ENCODE measurements at regions not wholly inside any gene's neighbourhood (a gene's known extent, or its start where the extent isn't known, plus 50 kb on each side); places are given as distances from the start of the nearest gene placed in this dataset.

DNA sequence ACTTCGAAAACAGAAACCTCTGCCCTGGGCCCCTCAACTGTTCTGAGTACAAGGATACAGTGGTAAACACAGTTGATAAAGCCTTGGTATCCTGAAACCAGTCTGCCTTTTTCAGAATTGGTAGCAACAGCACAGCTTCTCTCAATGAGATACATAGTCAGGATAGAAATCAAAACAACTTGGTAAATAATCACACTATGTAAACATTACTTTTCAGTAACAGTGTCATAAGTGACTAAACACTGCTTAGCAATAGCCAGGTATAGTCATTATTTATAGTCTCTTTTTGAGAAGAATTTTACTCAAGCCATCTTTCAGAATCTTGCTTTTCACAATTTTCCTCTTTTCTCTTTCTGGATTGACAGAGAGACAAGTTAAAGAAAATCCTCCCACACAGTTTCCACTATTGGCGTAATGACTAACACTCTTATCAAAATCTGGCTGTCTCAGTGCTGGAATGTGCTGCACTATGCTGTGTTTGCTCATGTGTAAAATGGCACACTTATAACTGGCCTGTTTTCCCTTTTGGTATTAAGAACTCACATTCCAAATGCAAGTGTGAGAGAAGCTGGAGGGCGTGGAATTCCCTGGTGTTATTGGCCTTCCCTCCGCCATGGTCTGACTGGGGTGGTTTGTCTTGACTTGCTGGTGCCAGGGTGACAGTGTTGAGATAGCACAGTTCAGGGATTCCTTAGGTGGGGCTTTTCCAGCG, 368.8 kb downstream of the TDRD3 start:
- Histone ChIP-seq H3K4me3 (no peak overlapping the region), H3K27ac (no peak overlapping the region), H3K9me3 (no peaks in the 10 kb centered on the region), H3K36me3 (no peaks in the 10 kb centered on the region), H3K27me3 (no peaks in the 10 kb centered on the region), H3K4me1 (no peaks in the 10 kb centered on the region)
- in situ Hi-C loops (cut with MboI; ENCODE audit: low sequenced_read_pairs in 4 of 4) = no loop called here
- ATAC-seq (no peak), DNase-seq (no peak)
- TF ChIP-seq POLR2A (IDR thresholded peaks at IDR 0.05) = no peak
- TF ChIP-seq, protein P1, sequence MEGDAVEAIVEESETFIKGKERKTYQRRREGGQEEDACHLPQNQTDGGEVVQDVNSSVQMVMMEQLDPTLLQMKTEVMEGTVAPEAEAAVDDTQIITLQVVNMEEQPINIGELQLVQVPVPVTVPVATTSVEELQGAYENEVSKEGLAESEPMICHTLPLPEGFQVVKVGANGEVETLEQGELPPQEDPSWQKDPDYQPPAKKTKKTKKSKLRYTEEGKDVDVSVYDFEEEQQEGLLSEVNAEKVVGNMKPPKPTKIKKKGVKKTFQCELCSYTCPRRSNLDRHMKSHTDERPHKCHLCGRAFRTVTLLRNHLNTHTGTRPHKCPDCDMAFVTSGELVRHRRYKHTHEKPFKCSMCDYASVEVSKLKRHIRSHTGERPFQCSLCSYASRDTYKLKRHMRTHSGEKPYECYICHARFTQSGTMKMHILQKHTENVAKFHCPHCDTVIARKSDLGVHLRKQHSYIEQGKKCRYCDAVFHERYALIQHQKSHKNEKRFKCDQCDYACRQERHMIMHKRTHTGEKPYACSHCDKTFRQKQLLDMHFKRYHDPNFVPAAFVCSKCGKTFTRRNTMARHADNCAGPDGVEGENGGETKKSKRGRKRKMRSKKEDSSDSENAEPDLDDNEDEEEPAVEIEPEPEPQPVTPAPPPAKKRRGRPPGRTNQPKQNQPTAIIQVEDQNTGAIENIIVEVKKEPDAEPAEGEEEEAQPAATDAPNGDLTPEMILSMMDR (IDR thresholded peaks at IDR 0.05 in 4 of 5, conservative IDR thresholded peaks at IDR 0.05 in 1 of 5) = no peak
- intact Hi-C loops (cut with DNase I; ENCODE audit: low total_unique reads) = no loop called here

DNA sequence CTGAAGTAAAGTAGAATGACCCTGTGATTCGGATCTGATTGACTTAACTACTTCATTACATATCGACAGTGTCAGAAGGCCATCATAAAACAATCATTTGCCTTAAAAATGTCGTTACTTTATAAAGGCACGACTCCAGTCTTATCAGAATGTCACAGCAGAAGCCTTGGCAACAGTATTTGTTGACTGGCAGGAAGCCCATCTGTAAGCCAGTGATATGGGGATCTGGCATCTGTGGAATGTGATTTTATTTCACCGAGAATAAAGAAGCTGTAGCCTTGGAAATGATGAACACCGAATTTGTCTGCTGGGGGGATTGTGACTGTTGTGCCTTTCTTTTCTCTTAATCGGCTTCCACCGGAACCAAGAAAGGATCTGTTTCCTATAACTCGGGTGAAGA, 362.5 kb downstream of the TDRD3 start:
- Histone ChIP-seq H3K9me3 (no peaks in the 10 kb centered on the region), H3K4me3 (no peak overlapping the region), H3K27ac (no peak overlapping the region), H3K36me3 (no peaks in the 10 kb centered on the region), H3K4me1 (no peaks in the 10 kb centered on the region), H3K27me3 (no peaks in the 10 kb centered on the region)
- intact Hi-C loops (cut with DNase I; ENCODE audit: low total_unique reads) = no loop called here
- TF ChIP-seq, protein P1 (IDR thresholded peaks at IDR 0.05 in 4 of 5, conservative IDR thresholded peaks at IDR 0.05 in 1 of 5) = no peak
- TF ChIP-seq POLR2A (IDR thresholded peaks at IDR 0.05) = no peak
- no peak for DNase-seq
- in situ Hi-C loops (cut with MboI; ENCODE audit: low sequenced_read_pairs in 4 of 4) = no loop called here
- ATAC-seq = no peak

DNA sequence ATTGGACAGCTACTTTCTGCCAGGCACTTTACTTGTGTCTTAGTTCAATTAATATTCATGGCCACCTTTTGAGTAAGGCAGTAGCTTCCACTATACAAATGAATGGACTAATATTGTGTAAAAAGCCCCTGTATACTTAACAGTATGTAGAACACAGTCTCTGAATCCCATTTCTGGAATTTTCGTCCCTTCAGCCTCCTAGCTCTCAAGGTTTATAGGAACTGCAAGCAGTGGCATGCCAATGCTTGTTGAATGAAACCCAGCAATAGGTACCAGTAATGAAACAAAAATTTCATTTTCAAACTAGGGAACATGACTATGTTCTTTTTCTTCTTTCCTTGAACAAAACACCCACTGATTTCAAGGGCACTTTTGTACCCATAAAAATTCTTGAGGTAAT, 361.6 kb downstream of the TDRD3 start:
- no peak for ATAC-seq
- Histone ChIP-seq H3K36me3 (no peaks in the 10 kb centered on the region), H3K9me3 (no peaks in the 10 kb centered on the region), H3K27me3 (no peaks in the 10 kb centered on the region), H3K4me3 (no peak overlapping the region), H3K27ac (no peak overlapping the region), H3K4me1 (no peaks in the 10 kb centered on the region)
- DNase-seq = no peak
- in situ Hi-C loops (cut with MboI; ENCODE audit: low sequenced_read_pairs in 4 of 4) (no loop called here), intact Hi-C loops (cut with DNase I; ENCODE audit: low total_unique reads) (no loop called here)
- TF ChIP-seq, protein P1 (IDR thresholded peaks at IDR 0.05 in 4 of 5, conservative IDR thresholded peaks at IDR 0.05 in 1 of 5) = no peak
- TF ChIP-seq POLR2A (IDR thresholded peaks at IDR 0.05) = no peak

DNA sequence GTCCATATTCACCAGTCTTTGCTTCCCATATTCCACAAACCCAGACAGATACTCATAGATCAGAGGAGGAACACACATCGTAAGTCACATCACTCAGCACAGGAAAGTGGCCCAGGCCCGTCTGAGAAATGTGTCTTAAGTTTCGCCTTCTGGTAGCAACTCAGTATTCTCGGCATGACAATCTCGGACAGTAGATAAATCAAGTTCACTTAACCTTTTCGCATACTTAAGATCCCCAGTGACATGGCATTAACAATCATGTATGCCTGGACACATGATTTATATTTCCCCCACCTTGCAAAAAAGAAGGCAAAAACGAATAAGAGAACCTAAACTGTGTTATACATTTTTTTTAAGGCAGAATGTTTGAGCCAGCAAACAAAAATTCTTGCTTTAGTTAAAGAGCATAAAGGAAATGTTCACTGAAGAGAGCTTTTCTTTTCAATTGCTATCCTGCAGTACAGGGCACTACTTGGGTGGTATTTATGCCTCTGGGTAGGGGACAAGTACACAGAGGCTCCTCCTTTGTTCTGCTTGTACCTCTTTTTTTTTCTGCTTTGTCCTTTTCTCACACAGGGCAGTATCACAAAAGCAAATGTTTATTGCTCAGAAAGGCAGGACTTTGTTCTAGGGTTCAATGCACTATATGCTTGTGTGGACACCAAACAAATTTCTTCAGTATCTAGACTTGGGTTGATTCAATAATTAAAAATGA, 360.6 kb downstream of the TDRD3 start:
- Histone ChIP-seq H3K27ac (no peak overlapping the region), H3K9me3 (no peaks in the 10 kb centered on the region), H3K27me3 (no peaks in the 10 kb centered on the region), H3K4me3 (no peak overlapping the region), H3K36me3 (no peaks in the 10 kb centered on the region), H3K4me1 (no peaks in the 10 kb centered on the region)
- no peak for ATAC-seq
- in situ Hi-C loops (cut with MboI; ENCODE audit: low sequenced_read_pairs in 4 of 4) = no loop called here
- intact Hi-C loops (cut with DNase I; ENCODE audit: low total_unique reads) = no loop called here
- TF ChIP-seq, protein P1 (IDR thresholded peaks at IDR 0.05 in 4 of 5, conservative IDR thresholded peaks at IDR 0.05 in 1 of 5) = no peak
- no peak for TF ChIP-seq POLR2A (IDR thresholded peaks at IDR 0.05)
- no peak for DNase-seq

Measured in gastrocnemius medialis (tissue), 4 donors.